ENCODE measurements at regions not wholly inside any gene's neighbourhood (a gene's known extent, or its start where the extent isn't known, plus 50 kb on each side); places are given as distances from the start of the nearest gene placed in this dataset.

- FAIRE-seq, result no peak
- WGBS (ENCODE audit: low lambda C conversion rate), result 0% methylated on average over 1 of the region's 3 CpGs
- Histone ChIP-seq H3K27ac (ENCODE audit: extremely low read length, insufficient read depth, low read length) (no peak overlapping the region), H3K9me3 (ENCODE audit: low read length) (no peaks in the 10 kb centered on the region), H2AFZ (ENCODE audit: low read length) (no peak overlapping the region), H4K20me1 (ENCODE audit: insufficient read depth, low read length) (no peaks in the 10 kb centered on the region), H3K9ac (ENCODE audit: insufficient read depth, low read depth, low read length) (no peak overlapping the region), H3K4me2 (ENCODE audit: low read depth, low read length) (no peak overlapping the region), H3K36me3 (replicated peaks in 1 of 2; ENCODE audit: control insufficient read depth in 1 of 2, insufficient read depth in 2 of 2, low read length in 2 of 2) (no peaks in the 10 kb centered on the region), H3K79me2 (ENCODE audit: insufficient read depth, low read length) (no peaks in the 10 kb centered on the region), H3K4me1 (ENCODE audit: insufficient read depth, low read length) (no peaks in the 10 kb centered on the region), H3K4me3 (replicated peaks in 1 of 3; ENCODE audit: insufficient read depth in 1 of 3, low read depth in 2 of 3, low read length in 3 of 3) (no peak overlapping the region), H3K27me3 (ENCODE audit: control insufficient read depth in 1 of 2, insufficient read depth in 2 of 2, low read length in 2 of 2) (peaks cover 7 to 17% of the 10 kb centered on the region in 2 experiments; a peak in 4 of 5 replicates)
- intact Hi-C loops (cut with micrococcal nuclease; ENCODE audit: unreplicated experiment) (no loop called here), in situ Hi-C loops (cut with HindIII; ENCODE audit: extremely low pct_ligation_motif_present, low pct_unique_long_range_greater_than_20kb) (no loop called here)
- no TSS peak for BruUV-seq (replicated peaks)
- DNase-seq (ENCODE audit: low spot score), result no peak
- no peak for TF ChIP-seq ZNF274 (CRISPR knock-in tag; IDR thresholded peaks at IDR 0.05)
- TF ChIP-seq HNF4A (CRISPR knock-in tag; IDR thresholded peaks at IDR 0.05), result no peak
- no peak for TF ChIP-seq CEBPB (IDR thresholded peaks at IDR 0.05; ENCODE audit: borderline replicate concordance, low read depth, low read length)
- no peak for TF ChIP-seq ZNF414 (CRISPR knock-in tag; IDR thresholded peaks at IDR 0.05)
- TF ChIP-seq FOXO1 (CRISPR knock-in tag; IDR thresholded peaks at IDR 0.05), result no peak
- no peak for ATAC-seq
- ChIA-PET CTCF (ENCODE audit: low intra/inter-chr PET ratio, low total read pairs) (no interaction called here), POLR2A (no interaction called here)
Measured at GRCh38 chr11:120054016-120054752, 83.7 kb downstream of the TRIM29 start.

GRCh38 chr11:120052196-120052775, 85.6 kb downstream of the TRIM29 start:
- H3K27me3 ChIP-seq (ENCODE audit: control insufficient read depth in 1 of 2, insufficient read depth in 2 of 2, low read length in 2 of 2), result peaks cover 5 to 8% of the 10 kb centered on the region in 2 experiments; a peak in 2 of 5 replicates
- no peak overlapping the region for H3K27ac ChIP-seq (ENCODE audit: extremely low read length, insufficient read depth, low read length)
- H3K4me3 ChIP-seq (replicated peaks in 1 of 3; ENCODE audit: insufficient read depth in 1 of 3, low read depth in 2 of 3, low read length in 3 of 3), result no peak overlapping the region
- H2AFZ ChIP-seq (ENCODE audit: low read length), result no peak overlapping the region
- H3K4me2 ChIP-seq (ENCODE audit: low read depth, low read length), result no peak overlapping the region
- POLR2A ChIA-PET, result no interaction called here
- DNase-seq (ENCODE audit: low spot score) (no peak), FAIRE-seq (no peak), ATAC-seq (no peak)
- H3K9ac ChIP-seq (ENCODE audit: insufficient read depth, low read depth, low read length), result no peak overlapping the region
- CTCF ChIA-PET (ENCODE audit: low intra/inter-chr PET ratio, low total read pairs), result no interaction called here
- no peaks in the 10 kb centered on the region for H4K20me1 ChIP-seq (ENCODE audit: insufficient read depth, low read length)
- peaks cover 8% of the 10 kb centered on the region for H3K9me3 ChIP-seq (ENCODE audit: low read length)
- in situ Hi-C loops (cut with HindIII; ENCODE audit: extremely low pct_ligation_motif_present, low pct_unique_long_range_greater_than_20kb) (no loop called here), intact Hi-C loops (cut with micrococcal nuclease; ENCODE audit: unreplicated experiment) (no loop called here)
- H3K79me2 ChIP-seq (ENCODE audit: insufficient read depth, low read length), result no peaks in the 10 kb centered on the region
- no peaks in the 10 kb centered on the region for H3K36me3 ChIP-seq (replicated peaks in 1 of 2; ENCODE audit: control insufficient read depth in 1 of 2, insufficient read depth in 2 of 2, low read length in 2 of 2)
- no peaks in the 10 kb centered on the region for H3K4me1 ChIP-seq (ENCODE audit: insufficient read depth, low read length)
- no peak for TF ChIP-seq YEATS4 (CRISPR knock-in tag; IDR thresholded peaks at IDR 0.05; ENCODE audit: borderline replicate concordance)
- no peak for TF ChIP-seq ZNF574 (CRISPR knock-in tag; IDR thresholded peaks at IDR 0.05)
- TF ChIP-seq RAD51 (IDR thresholded peaks at IDR 0.05; ENCODE audit: borderline replicate concordance), result no peak
- TF ChIP-seq ZNF580 (CRISPR knock-in tag; IDR thresholded peaks at IDR 0.05; ENCODE audit: borderline replicate concordance, low read depth), result no peak
- WGBS (ENCODE audit: low lambda C conversion rate), result 12% methylated on average over 6 of the region's 6 CpGs
- no TSS peak for BruUV-seq (replicated peaks)

Data from HepG2 (cell line).